SK-MEL-5 (cell line): ENCODE measurements at regions not wholly inside any gene's neighbourhood (a gene's known extent, or its start where the extent isn't known, plus 50 kb on each side); places are given as distances from the start of the nearest gene placed in this dataset.
"Not testable (repeated sequence)": the region's sequence is repeated elsewhere in the genome, so short reads cannot be mapped to it uniquely, and the experiment has no call there.

Experiments used
- DNase-seq: peaks from one replicate; pipeline ENCODE4 v3.0.0-alpha.2; 2016; ENCODE audit warnings: low read depth, low spot score
- in situ Hi-C: cut with HindIII; loops from 2 replicates; pipeline ENCODE4 v1.10.0; 2016; ENCODE audit warnings: low sequenced_read_pairs, high pct_unique_total_duplicates, low pct_unique_long_range_greater_than_20kb

- no peak for DNase-seq
- in situ Hi-C loops, result no loop called here
Observed at GRCh38 chr12:105503619-105504018, 173.1 kb downstream of the C12orf75 start.

GRCh38 chr12:105504286-105504685 lies 173.8 kb downstream of the C12orf75 start:
- DNase-seq, result peak; percentile 34
- in situ Hi-C loops, result no loop called here

DNA sequence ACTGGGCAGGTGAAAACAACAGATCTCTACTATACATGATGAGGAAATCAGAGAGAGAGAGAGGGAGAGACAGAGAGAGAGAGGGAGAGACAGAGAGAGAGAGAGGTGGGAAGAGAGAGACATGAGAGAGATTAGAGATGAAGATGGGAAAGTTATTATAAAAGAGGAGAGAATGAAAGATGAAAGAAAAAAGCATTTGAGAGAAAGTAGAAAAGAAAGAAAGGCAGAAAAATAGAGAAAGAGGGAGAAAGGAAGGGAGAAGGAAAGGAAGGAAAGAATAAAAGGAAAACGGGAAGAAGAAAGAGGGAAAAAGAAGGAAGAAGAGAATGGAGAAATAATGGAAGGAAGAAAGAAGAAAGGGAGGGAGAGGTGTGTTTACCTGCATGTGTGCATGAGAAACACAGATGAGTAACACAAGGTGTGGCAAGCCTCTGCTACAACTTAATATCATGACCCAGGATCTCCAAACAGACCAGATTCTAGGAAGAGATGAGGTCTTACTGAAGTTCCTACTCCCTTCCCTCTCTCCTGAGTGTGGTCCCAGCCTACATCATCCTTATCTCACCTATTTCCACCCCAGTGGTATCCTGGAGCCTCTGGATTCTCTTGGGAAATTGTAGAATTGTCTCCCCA lies 176.3 kb downstream of the C12orf75 start:
- no peak for DNase-seq
- in situ Hi-C loops, result no loop called here

- in situ Hi-C loops, result no loop called here
- no peak for DNase-seq
Observed at GRCh38 chr12:105507311-105508038, 177.0 kb downstream of the C12orf75 start.

- in situ Hi-C loops, result no loop called here
- DNase-seq, result no peak
Observed at GRCh38 chr12:105508096-105508495, 177.6 kb downstream of the C12orf75 start.

DNA sequence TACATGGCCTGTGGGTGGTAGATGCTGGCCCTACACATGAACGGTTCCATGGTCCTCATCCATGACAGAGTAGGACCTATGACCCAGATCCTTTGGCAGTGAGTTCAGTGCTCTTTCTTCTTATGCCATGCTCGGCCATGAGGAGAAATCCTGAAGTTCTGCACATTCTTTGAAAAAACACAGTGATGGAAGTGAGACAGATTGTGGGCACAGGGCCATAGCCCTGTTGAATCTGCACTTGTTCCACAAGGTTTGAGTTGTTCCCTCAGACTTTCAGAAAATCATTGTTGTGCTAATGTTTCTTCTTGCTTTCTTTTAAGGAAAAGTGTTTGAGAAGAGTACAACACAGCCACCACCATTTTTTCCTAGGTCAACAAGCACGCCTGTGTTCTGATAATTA lies 180.0 kb downstream of the C12orf75 start:
- DNase-seq, result no peak
- in situ Hi-C loops, result no loop called here

- in situ Hi-C loops, DNase-seq: not testable (repeated sequence)
Observed at GRCh38 chr12:105512861-105513260, 182.4 kb downstream of the C12orf75 start.

DNA sequence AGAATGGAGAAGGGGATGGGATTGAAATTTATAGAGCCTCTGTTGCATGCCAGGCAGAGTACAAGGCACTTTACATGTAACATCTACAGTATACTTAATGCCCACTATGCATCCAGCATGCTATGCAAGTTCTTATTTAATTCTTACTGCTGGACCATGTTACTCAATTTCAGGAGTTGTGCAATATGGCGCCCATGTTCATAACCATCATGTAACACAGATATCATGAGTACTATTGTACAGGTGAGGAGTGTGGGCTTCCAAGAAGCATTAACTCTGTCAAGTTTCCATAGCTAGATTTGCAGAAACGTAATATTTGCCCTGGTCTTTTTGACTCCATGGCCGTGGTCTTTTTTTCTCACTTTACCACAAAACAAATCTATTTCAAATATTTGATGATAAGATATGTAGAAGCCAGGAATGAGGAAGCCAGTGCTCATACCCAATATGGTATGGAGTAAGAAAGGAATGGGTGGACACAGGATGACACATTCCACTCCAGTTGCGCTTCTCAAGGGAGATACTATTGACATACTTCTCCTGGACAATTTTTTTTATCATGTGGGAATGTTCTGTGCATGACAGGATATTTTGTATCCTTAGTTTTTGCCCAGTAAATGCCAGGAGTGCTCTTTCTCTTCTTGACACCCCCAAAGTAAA lies 191.8 kb downstream of the C12orf75 start:
- in situ Hi-C loops, result no loop called here
- DNase-seq, result no peak

DNA sequence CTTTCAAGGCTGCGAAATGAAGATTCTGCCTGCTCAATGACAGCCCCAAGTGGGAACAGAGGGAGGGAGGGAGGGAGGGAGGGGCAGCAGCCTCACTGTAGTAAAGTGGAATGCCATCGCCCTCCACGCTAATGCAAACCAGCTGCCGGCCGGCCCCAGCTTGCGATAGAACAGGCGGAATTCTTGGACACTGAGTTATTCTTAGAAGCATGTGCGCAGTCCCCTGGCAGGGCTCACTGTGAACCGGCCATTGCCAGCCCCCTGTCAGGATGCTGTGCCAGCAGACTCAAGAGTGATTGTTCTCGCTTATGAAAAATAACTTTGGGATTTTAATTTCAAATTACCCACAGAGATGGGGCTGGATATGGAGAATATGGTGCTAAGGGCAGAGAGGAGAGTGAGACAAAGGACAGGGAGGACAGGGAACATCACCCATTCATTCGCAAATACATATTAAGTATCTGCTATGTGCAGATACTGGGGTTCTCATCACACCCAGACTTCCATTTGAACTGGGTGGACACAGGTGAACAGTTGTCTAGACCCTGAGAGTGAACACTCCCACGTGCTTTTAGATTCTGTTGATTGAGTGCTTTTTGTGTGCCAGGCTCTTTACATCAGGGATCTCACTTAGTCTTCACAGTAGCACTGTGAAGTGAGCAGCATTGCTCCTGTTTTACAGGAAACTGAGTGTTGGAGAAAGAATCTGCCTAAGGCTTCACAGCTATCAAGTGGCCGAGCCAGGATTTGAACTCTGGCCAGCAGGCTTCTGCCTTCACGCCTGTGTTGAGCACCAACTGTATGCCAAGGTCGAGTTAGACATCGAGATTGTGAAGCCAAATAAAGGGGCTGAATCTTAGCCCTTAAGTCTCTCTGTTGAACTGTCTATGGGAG lies 192.9 kb downstream of the C12orf75 start:
- DNase-seq, result no peak
- in situ Hi-C loops, result no loop called here

- in situ Hi-C loops, result no loop called here
- no peak for DNase-seq
Observed at GRCh38 chr12:105524961-105525360, 194.5 kb downstream of the C12orf75 start.

GRCh38 chr12:105534068-105534467 lies 203.6 kb downstream of the C12orf75 start:
- in situ Hi-C loops, result no loop called here
- DNase-seq, result no peak

DNA sequence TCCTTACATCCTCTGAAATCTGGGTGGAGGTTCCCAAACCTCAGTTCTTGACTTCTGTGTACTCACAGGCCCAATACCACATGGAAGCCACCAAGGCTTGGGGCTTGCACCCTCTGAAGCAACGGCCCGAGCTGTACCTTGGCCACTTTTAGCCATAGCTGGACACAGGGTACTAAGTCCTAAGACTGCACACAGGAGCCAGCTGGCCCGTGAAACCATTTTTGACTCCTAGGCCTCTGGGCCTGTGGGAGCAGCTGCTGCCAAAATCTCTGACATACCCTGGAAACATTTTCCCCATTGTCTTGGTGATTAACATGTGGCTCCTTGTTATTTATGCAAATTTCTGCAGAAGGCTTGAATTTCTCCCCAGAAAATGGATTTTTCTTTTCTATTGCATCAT lies 204.5 kb downstream of the C12orf75 start:
- in situ Hi-C loops, DNase-seq: not testable (repeated sequence)

DNA sequence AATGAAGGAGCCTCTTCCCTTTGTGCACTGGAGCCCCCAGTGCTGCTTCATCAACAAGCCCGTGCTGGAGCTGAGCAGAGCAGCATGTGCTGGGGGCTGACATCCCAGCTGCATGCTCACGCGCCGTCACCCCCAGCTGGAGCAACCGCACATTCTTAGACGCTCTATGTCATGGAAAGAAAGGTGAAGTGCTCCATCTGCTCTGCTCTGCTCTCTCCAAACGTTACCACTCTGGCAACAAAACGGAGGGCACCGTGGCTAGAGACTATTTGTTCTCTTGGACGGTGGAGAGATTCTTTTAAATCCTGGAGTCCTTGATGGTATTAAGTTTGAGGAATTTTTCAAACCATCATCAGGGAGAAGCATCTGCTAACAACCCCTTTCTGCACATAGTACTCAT lies 208.4 kb downstream of the C12orf75 start:
- no peak for DNase-seq
- in situ Hi-C loops, result no loop called here

DNA sequence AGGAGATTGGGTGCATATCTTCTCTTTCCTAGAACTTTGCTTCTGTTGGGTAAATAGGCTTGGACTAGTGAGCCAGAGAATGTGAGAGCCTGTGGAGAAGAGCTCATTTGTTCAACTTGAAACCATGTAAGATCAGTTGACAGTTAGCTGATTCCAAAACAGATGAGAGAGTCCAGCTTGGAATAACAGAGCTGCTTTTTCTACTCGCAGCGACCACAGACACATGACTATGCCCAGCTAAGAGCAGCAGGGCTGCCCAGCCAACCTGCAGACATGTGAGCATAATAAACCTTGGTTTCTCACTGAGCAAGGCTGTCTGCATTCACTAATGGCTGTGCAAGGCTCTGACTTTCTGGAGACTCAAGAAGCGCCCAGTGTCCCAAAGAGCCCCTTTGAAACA lies 209.2 kb downstream of the C12orf75 start:
- DNase-seq, result peak; percentile 54
- in situ Hi-C loops, result no loop called here

- in situ Hi-C loops, result no loop called here
- DNase-seq, result no peak
Observed at GRCh38 chr12:105547786-105548185, 217.3 kb downstream of the C12orf75 start.

GRCh38 chr12:105548626-105549025 lies 218.1 kb downstream of the C12orf75 start:
- no peak for DNase-seq
- in situ Hi-C loops, result no loop called here

DNA sequence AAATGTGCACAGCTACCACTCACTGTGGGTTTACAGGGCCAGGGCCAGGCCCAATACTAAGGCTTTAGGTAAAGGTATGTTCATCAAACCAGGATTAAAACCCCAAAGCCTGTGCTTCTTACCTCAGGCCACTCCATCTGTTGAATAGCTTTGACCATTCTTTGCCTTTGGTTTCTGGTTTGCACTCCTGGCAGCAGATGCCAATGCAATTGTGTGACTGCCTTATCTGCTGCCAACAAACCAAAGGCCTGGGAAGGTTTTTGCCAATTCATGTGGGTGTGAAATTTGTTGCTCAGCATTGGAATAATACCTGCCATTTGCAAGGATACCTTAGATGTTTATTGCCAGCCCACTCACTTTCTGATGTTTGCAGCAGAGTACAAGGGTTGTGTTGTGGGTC lies 221.6 kb downstream of the C12orf75 start:
- in situ Hi-C loops, result no loop called here
- no peak for DNase-seq

GRCh38 chr12:105554223-105554678 lies 223.8 kb downstream of the C12orf75 start:
- no peak for DNase-seq
- in situ Hi-C loops, result no loop called here
